ENCODE measurements at regions not wholly inside any gene's neighbourhood (a gene's known extent, or its start where the extent isn't known, plus 50 kb on each side); places are given as distances from the start of the nearest gene placed in this dataset.

DNA sequence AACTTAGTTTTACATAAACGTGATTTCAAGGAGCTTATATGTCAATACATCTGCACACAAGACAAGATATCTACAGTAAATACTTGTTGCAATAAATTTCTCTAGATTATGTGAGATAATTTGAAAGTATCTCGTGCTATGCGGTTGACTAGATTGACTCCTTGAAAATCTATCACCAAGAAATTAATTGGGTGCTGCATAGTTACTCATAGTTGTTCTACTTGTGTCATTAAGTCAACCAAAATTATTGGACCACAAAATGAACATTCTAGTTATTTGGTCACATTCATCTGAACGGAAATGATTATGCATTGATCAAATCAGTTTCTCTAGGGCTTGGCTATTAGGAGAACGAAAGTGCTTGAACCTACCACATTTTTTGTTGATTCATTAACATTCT lies 2291.5 kb downstream of the PCDH9 start:
- TF ChIP-seq POLR2A (IDR thresholded peaks at IDR 0.05) (no peak), CTCF (IDR thresholded peaks at IDR 0.05) (no peak)
